H54 (cell line): ENCODE measurements at regions not wholly inside any gene's neighbourhood (a gene's known extent, or its start where the extent isn't known, plus 50 kb on each side); places are given as distances from the start of the nearest gene placed in this dataset.

Experiments
- DNase-seq: peaks from one replicate; pipeline ENCODE4 v3.0.0; 2011; ENCODE audit warnings: low spot score, mixed read lengths; ENCODE audit not compliant: insufficient read length
- FAIRE-seq: peaks from 3 replicates; lab custom pipeline; 2011; peaks lifted over from hg19 to GRCh38; lab: Jason Lieb, UNC
- POLR2A ChIP-seq: IDR thresholded peaks from 2 replicates; pipeline ENCODE4 v1.6.1; 2011; ENCODE audit warnings: low read depth, mild to moderate bottlenecking, low read length

- no peak for TF ChIP-seq POLR2A
- FAIRE-seq (no peak), DNase-seq (no peak)
These were observed 50.6 kb upstream of the MRPS6 start for GRCh38 chr21:34022627-34023335.

GRCh38 chr21:34021726-34022125, 51.7 kb upstream of the MRPS6 start:
- no peak for DNase-seq
- no peak for FAIRE-seq
- no peak for TF ChIP-seq POLR2A

GRCh38 chr21:34020983-34021553, 52.3 kb upstream of the MRPS6 start:
- TF ChIP-seq POLR2A: no peak
- DNase-seq (no peak), FAIRE-seq (no peak)

- DNase-seq: no peak
- no peak for FAIRE-seq
- TF ChIP-seq POLR2A: no peak
These were observed 53.2 kb upstream of the MRPS6 start for GRCh38 chr21:34020005-34020847.

- no peak for FAIRE-seq
- TF ChIP-seq POLR2A: no peak
- DNase-seq: no peak
These were observed 54.0 kb upstream of the MRPS6 start for GRCh38 chr21:34019402-34019801.

DNA sequence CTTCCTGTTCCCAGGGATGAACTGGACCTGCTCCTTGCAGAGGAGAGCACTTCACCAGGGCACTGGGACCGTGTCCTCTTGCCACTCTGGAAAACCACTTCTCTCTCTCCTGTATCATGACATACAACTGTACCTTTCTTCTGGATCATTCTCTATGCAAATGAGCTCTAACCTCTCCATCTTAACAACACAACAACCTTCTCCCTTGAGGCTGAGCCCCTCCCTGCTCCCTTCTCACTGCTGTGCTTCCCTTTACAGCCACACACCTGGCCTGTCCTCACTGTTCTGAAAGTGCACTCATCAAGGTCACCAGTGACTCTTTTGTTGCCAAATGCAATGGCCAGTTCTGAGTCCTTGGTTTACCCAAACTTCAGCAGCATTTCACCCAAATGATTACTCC, 54.5 kb upstream of the MRPS6 start:
- FAIRE-seq: no peak
- no peak for DNase-seq
- TF ChIP-seq POLR2A: no peak

DNA sequence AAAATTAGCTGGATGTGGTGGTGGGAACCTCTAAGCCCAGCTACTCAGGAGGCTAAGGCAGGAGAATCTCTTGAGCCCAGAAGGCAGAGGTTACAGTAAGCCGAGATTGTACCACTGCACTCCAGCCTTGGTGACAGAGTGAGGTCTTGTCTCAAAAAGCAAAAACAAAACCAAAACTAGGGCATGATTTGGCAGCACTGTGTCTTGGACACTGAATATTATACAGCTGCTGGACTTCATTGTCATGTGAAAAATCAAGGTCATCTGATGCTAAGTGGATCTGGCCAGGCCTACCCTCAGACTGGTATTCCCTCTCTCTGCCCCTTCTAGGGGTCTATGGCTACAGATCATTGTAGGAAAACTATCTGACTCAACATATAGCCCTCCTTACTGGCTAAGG, 55.2 kb upstream of the MRPS6 start:
- DNase-seq (no peak), FAIRE-seq (no peak)
- TF ChIP-seq POLR2A: no peak

GRCh38 chr21:34017039-34017961, 56.1 kb upstream of the MRPS6 start:
- TF ChIP-seq POLR2A: no peak
- no peak for FAIRE-seq
- no peak for DNase-seq

GRCh38 chr21:34012640-34013039, 60.7 kb upstream of the MRPS6 start:
- TF ChIP-seq POLR2A: no peak

GRCh38 chr21:34011660-34012059, 61.7 kb upstream of the MRPS6 start:
- FAIRE-seq (no peak), DNase-seq (no peak)
- no peak for TF ChIP-seq POLR2A

More at GRCh38 chr21:34012640-34013039, 60.7 kb upstream of the MRPS6 start:
- DNase-seq (no peak), FAIRE-seq (no peak)

DNA sequence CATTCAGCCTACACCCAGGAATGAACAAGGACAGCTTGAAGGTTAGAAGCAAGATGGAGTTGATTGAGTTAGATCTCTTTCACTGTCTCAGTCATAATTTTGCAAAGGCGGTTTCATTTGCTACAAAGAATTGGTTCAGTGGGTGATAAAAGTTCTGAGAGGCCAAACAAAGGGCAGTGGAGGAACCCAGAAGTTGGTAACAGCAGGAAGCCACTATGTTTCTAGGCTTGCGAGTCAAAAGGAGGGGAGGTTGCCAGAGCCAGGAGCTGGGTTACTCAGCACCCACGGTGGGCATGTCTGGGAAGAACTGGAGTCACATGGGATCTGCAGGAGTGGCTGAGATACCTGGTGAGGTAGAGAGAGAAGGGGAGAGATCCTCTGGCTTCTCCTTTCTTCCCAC, 64.2 kb upstream of the MRPS6 start:
- DNase-seq (no peak), FAIRE-seq (no peak)
- TF ChIP-seq POLR2A: no peak

DNA sequence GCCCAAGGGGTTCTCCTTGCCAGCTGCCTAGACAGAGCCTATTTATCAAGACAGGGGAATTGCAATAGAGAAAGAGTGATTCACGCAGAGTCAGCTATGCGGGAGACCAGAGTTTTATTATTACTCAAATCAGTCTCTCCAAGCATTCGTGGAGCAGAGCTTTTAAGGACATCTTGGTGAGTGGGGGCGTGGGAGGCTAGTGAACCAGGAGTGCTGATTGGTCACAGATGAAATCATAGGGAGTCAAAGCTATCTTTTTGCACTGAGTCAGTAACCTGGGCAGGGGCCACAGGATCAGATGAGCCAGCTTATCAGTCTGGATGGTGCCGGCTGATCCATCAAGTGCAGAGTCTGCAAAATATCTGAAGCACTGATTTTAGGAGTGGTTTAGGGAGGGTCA, 64.8 kb upstream of the MRPS6 start:
- DNase-seq (no peak), FAIRE-seq (no peak)
- no peak for TF ChIP-seq POLR2A

DNA sequence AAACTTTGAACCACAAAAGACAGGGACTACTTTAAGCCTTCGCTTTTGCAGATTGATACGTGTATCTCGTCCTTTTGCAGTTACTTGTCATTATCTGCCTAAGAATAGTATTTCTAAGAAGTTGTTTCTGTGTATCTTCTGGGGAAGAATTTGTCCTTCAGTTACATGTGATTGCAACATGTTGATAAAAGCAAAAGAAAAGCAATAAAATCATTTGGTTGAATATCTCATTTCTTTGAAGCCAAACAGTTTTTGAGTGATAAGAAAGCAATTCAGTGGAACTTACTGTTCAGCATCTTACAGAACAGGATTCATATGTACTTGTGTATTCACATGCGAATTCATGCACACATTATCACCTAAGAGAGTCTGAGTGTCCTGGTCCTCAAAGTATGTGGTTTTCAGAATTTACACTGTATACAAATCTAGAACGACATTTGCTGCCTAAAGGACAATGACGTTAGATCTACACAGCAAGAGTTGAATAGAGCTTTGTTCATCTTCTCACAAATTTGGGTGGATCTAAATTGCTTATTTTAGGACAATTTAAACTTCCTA, 66.7 kb upstream of the MRPS6 start:
- TF ChIP-seq POLR2A: no peak
- DNase-seq (no peak), FAIRE-seq (no peak)
